ENCODE measurements at regions not wholly inside any gene's neighbourhood (a gene's known extent, or its start where the extent isn't known, plus 50 kb on each side); places are given as distances from the start of the nearest gene placed in this dataset.
"Not testable (repeated sequence)": the region's sequence is repeated elsewhere in the genome, so short reads cannot be mapped to it uniquely, and the experiment has no call there.

DNA sequence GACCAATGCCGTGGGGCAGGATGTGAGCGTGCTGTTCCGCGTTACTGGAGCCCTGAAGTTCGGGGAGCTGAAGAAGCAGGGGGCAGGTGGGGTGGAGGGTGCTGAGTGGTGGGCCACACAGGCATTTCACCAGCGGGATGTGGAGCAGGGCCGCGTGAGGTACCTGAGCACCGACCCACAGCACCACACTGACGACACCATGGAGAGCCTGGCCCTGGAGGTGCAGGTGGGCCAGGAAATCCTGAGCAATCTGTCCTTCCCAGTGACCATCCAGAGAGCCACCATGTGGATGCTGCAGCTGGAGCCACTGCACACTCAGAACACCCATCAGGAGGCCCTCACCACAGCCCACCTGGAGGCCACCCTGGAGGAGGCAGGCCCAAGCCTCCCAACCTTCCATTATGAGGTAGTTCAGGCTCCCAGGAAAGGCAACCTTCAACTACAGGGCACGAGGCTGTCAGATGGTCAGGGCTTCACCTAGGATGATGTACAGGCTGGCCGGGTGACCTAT, 179.6 kb downstream of the TBC1D2B start:
- intact Hi-C loops (cut with micrococcal nuclease), result no loop called here

DNA sequence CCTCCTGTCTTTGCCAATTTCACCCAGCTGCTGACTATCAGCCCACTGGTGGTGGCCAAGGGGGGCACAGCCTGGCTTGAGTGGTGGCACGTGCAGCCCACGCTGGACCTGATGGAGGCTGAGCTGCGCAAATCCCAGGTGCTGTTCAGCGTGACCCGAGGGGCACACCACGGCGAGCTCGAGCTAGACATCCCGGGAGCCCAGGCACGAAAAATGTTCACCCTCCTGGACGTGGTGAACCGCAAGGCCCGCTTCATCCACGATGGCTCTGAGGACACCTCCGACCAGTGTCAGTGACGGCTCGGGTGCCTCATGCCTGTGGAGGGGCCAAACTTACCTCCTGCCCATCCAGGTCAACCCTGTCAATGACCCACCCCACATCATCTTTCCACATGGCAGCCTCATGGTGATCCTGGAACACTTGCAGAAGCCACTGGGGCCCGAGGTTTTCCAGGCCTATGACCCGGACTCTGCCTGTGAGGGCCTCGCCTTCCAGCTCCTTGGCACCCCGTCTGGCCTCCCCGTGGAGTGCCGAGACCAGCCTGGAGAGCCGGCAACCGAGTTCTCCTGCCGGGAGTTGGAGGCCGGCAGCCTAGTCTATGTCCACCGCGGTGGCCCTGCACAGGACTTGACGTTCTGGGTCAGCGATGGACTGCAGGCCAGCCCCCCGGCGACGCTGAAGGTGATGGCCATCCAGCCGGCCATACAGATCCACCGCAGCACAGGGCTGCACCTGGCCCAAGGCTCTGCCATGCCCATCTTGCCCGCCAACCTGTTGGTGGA, 180.2 kb downstream of the TBC1D2B start:
- intact Hi-C loops (cut with micrococcal nuclease), result not testable (repeated sequence)

DNA sequence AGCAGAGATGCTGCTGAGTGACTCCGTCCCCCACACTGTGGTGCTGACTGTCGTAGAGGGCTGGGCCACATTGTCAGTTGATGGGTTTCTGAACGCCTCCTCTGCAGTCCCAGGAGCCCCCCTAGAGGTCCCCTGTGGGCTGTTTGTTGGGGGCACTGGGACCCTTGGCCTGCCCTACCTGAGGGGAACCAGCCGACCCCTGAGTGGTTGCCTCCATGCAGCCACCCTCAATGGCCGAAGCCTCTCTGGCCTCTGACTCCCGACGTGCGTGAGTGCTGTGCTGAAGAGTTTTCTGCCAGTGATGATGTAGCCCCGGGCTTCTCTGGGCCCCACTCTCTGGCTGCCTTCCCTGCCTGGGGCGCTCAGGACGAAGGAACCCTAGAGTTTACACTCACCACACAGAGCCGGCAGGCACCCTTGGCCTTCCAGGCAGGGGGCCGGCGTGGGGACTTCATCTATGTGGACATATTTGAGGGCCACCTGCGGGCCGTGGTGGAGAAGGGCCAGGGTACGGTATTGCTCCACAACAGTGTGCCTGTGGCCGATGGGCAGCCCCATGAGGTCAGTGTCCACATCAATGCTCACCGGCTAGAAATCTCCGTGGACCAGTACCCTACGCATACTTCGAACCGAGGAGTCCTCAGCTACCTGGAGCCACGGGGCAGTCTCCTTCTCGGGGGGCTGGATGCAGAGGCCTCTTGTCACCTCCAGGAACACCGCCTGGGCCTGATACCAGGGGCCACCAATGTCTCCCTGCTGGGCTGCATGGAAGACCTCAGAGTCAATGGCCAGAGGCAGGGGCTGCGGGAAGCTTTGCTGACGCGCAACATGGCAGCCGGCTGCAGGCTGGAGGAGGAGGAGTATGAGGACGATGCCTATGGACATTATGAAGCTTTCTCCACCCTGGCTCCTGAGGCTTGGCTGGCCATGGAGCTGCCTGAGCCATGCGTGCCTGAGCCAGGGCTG, 181.1 kb downstream of the TBC1D2B start:
- intact Hi-C loops (cut with micrococcal nuclease), result not testable (repeated sequence)

DNA sequence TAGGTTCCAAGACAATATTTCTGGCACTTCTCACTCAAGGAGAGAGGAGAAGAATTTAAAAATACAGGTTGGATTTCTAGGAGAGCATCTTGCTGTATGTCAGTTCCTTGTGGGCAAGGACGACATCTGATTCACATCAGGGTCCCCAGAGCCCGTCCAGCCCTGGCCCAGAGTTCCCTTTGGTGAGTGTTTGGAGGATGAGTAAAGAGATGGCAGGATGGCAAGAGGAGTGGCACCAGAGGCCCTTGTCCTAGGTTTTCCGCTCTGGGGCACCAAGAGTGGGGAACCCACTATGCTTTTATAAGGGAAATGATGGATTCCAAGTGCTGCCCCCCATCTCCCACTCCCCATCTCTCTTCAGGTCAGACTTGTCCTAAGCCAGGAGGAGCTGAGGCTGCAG, 181.8 kb downstream of the TBC1D2B start:
- intact Hi-C loops (cut with micrococcal nuclease), result no loop called here

DNA sequence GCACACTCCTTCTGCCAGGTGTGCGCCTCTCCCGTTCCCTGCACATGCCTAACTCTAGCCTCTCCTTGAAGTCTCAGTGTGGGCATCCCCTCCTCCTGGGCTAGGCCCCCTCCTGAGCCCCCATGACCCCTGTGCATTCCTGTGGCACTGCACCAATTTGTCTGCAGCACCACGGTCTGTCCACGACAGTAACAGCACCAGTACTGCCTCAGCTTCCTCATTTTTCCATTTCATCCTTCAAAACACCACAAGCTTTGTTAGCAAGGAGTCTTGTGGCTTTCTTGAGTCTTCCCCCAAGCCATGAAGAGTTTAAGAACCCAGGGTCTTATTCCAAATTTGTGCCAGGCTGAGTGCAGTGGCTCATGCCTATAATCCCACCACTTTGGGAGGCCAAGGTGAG, 182.4 kb downstream of the TBC1D2B start:
- intact Hi-C loops (cut with micrococcal nuclease), result not testable (repeated sequence)

DNA sequence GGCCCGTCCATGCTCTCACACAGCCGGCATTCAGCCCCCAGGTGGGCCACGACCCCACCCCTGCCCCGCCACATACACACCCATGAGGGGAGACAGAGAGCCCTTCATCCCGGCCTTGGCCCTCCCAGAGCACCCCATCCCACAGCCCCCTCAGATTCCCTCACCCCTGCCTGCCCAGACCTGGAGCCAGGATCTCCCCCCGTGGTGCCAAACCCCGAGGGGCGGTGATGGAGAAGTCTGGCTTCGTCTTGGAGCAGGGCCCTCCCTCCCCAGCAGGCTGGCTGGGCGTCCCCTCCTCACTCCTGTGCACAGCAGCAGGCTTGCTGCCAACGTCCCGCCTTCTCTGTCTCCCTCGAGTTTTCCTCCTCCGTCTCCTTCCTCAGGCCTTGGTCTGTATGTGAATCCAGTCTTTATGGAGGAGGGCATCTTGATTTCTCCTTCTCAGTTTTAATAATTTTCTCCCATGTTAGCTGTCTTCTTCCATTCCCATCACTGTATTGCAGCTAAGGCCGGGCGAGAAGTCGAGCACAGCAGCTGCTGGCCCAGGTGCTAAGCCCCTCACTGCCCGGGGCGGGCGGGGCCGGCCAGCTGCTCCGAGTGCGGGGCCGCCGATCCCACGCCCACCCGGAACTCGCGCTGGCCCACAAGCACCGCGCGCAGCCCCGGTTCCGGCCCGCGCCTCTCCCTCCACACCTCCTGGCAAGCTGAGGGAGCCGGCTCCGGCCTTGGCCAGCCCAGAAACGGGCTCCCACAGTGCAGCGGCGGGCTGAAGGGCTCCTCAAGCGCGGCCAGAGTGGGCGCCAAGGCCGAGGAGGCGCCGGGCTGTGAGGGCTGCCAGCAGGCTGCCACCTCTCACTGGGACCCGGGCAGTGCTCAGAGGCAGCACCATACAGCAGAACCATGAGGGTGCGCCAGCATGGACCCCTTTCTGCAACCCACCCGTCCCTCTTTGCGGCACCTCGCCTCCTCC, 183.6 kb downstream of the TBC1D2B start:
- intact Hi-C loops (cut with micrococcal nuclease), result not testable (repeated sequence)

DNA sequence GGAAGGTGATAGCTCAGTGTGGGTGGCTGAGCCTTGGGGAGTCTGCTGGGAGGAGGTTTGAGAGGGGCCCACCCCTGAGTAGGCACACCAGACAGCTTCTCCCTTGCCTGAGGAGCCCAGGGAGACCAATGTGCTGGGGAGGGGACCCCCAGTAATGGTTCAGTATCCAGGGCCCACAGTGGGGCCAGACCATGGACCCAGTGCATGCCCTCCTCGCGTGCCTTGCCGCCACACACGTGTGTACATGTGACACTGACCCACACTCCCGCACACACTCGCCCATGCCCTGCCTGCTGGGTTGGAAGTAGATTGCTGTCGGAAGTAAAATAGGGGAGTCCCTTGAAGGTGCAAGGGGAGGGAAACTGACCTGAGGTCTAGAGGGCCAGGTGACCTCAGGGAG, 184.3 kb downstream of the TBC1D2B start:
- intact Hi-C loops (cut with micrococcal nuclease), result not testable (repeated sequence)

DNA sequence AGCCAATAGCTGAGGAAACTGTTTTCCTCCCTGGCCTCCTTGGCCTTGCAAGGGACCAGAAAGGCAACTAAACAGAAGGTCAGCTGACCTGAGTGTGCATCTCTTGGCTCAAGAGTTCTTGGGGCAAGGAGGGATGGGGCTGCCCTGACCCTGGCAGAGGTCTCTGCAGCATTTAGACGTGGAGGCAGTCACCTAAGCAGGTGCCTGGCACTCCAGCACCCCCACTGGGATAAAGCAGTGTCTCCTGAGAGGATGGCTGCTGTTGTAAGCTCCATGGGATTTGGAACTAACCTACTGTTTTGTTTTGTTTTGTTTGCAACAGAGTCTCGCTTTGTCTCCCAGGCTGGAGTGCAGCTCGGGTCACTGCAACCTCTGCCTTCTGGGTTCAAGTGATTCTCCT, 185.2 kb downstream of the TBC1D2B start:
- intact Hi-C loops (cut with micrococcal nuclease), result no loop called here

DNA sequence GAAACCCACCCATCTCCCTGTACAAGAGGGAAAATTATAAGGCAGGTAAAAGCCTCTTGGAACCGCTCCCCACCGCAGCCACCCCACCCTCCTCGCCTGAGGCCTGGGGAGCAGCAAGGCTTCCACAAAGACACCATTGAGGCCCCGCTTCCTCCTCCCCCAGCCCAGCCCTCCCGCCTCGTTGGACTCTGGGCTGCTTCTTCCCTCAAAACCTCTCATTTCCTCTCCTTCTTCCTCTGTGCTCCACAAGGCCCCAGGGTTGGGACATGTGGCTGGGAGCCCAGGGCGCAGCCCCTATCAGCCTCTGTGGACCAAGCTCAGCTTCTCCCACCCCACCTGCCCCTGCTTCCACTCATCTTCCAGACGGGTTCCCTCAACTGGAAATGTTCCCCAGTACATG, 185.6 kb downstream of the TBC1D2B start:
- intact Hi-C loops (cut with micrococcal nuclease), result not testable (repeated sequence)

DNA sequence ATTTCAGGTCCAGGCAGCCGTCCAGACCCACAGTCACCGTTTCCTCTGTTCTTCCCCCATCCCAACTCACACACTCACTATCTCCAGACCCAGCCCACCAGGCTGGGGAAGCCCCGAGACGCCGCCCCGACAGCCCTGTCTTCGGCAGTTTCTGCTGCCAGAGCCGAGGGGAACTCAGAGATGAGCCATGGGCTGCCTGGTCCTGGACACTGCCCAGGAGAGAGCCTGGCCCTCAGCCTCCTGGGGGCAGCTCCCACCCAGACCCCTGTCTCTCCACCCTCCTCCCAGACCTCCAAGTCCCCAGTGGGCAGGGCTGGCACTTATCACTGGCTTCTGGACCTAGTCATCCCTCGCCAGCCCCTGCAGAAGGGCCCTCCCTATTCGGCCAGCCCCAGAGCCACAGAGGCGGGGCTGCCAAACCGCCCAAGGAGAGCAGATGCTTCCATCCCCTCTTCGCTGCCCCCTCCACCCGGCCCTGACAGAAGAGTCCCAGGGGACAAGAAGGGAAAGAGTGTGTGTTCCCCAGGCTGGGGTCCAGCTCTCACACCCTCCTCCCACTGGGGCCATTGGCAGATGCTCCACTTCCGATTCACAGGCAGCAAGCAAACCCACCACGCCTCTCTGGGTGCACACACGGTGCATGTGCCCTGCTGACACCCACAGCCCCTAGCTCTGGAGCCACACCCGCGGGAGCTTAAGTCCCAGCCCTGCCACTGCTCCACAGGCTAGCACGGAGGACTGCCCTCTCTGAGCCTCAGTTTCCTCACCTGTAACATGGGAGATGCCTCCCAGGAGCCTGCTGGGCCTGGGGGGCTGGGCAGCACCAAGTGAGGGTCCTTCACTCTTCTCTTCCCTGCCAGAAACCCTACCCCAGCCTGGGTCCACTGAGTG, 186.4 kb downstream of the TBC1D2B start:
- intact Hi-C loops (cut with micrococcal nuclease), result not testable (repeated sequence)

DNA sequence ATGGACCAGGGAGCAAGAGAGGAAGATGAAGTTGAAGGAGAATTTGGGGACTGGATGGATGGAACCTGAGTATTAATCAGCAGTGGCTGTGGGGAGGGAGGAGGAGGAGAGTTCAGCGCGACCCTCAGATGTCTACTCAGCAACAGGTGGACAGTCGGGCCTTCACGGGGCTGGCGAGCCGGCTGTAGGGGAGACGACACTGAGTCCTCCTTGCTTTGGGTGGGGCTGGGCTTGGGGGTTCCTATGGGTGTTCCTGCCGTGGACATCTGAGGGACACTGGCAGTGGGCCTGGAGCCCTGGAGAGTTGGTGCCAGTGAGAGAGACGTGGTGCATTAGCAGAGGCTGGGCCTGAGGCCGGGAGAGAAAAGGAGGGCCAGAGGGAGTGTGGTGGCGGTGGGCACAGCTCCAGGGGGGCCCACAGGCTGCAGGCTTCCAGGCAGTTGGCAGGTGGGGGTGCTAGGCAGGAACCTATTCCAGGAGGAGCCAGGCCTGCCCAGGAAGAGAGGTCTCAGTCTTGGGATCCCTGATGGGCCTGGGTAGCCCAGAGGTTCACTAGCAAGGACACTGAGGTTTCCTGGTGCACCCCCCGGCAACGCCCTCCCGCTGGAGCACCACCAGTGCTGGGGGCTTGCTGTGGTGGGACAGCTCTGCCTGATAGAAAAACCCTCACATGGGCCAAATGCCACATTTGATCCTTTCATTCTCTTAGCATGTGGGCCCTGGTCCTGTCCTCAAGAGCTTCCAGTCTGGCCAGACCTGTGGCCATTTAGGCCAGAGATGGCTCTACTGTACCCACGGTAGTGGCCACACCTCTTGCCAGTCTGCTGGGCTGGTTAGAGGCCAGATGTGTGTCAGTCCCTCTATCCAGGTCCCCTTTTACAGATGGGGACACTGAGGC, 187.4 kb downstream of the TBC1D2B start:
- intact Hi-C loops (cut with micrococcal nuclease), result not testable (repeated sequence)

DNA sequence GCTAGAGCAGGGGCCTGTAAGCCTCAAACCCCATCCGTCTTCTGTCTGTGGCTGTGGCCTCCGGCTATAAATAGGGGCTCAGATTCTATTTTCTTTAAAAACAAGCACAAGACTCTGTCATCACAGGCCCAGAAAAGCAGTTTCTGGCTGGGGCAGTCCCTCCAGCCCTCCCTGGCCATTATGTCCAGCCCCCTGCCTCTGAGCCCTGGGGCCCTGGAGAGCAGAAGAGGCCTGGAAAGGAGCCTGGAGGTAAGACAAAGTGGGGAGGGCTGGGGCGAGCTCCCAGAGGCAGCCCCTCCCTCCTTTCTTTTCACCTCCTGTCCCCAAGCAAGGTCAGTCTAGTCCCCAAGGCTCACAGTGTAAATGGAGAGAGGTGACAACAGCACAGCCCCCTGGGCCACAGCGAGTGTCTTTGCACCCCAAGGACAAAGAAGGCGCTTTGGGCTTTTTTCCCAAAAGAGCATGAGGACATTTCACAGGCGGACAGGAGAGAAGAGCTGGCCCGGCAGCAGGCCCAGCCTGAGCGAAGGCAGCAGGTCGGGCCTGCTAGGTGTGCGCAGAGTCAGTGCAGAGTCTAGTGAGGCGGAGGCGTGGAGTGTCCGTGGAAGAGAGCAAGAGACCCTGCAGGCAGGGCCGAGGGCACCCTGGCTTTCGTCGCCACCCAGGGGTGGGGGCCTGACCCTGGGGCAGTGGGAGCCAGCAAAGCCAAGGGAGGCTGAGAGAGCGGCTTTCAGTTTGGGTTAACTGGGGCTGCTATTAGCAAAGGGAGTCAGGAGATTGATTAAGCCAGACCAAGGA, 188.3 kb downstream of the TBC1D2B start:
- intact Hi-C loops (cut with micrococcal nuclease), result no loop called here

DNA sequence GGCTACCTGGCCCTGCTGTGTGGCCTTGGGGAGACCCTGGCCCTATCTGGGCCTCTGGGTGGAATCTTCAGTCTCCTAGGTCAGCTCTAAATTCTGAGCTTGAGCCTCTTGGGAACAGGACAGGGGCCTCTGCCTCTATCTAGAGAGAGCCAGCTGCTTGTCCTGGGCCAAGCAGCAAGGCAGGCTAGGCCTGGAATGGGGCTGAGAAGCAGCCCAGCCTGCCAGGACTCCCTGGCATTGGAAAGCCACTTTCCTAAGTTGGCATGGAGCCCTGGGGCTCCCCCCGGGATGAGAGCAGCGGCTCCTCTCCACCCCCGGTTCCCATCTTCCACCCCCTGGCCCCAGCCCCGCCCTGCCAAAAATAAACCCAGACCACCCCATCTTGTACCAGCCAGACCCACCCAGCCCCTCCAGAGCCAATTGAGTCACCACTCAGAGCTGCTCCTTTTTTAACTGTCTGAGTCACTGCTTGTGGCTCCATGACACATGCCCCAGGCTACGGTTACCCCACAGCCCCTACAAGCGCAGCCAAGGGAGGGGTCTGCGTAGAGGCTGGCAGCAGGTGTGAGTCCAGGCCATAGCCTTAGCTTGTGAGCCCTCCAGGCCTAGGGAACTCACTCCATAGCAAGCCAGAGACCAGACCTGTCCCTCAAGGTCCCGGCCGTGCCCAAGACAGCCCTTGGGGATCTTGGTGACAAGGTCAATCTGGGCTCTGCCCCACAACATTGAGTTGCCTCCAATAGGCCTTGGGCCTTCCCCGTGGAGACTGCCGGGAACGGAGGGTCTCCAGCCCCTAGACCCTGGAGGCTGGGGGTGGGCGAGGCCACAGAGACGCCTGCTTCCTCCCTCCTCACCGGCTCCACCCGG, 189.7 kb downstream of the TBC1D2B start:
- intact Hi-C loops (cut with micrococcal nuclease), result not testable (repeated sequence)

DNA sequence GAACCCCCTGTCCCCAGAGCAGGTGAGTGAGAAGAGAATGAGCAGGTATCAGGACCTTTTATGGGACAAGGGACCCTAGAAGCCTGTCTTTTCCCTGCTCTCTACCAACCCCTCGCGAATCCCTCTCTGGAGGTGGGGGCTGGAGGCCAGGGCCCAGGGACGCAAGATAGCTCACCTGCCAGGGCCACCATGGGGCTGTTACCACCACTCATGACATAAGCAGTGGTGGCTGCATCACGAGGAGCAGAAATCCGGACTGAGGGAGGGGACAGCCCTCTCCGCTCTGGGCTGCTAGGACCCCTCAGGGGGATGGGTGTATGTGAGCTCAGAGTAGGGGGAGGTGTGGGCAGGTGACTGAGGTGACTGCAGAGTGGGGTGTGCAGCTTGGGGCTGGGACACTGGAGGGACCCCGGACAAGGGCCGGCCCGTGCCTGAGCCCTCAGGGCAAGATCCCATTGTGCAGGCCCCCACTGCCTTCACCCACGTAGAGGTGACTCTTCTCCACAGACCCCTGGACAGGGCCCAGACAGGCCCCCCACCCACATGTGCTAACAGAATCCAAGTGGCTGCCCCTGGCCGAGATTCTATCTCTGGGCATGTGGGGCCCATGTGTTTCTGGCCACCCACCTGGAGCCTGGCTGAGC, 190.6 kb downstream of the TBC1D2B start:
- intact Hi-C loops (cut with micrococcal nuclease), result no loop called here

DNA sequence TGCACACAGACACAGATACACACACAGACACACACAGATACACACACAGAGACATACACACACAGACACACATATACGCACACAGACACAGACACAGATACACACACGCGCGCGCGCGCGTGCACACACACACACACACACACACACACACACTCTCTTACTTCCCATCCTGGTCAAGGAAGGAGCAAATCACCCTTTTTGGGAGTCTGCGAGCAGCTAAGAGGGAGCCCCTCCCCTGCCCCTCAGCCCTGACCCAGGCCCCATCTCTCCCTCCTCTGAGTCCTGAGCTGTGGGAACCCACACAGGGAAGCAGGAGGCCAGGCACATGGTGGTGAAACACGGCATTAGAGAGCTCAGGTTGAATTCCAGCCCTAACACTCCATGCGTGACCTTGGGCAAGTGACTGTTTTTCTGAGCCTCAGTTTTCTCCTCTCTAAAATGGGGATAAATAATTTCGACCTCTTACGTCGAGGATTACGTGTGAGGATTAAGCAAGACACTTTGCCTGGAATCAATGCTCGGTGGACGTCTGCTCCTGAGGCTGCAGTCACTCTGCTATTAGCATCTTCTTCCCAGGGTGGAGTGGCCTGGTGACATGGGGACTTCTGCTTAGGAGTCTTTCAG, 191.5 kb downstream of the TBC1D2B start:
- intact Hi-C loops (cut with micrococcal nuclease), result not testable (repeated sequence)

DNA sequence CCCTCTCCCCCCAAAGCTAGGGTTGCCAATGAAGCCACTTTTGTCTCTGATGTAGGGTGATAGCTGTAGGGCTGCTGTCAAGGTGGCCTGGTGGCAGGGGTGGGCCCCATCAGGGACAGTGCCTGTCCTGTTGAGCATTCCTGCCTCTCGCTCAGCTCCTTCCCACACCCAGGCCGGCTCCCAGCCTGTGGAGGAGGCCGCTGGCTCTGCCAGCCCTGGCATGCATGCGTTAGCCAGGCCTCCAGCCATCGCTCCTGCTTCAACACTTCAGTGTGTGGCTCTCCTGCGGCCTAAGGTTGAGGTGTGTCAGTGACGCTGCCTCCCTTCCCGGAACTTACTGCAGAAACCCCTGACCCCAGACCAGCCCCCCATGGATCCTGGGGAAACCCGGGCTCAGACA, 194.5 kb downstream of the TBC1D2B start:
- intact Hi-C loops (cut with micrococcal nuclease), result not testable (repeated sequence)
